GM19467 (cell line): ENCODE measurements at regions not wholly inside any gene's neighbourhood (a gene's known extent, or its start where the extent isn't known, plus 50 kb on each side); places are given as distances from the start of the nearest gene placed in this dataset.
"Not testable (repeated sequence)": the region's sequence is repeated elsewhere in the genome, so short reads cannot be mapped to it uniquely, and the experiment has no call there.

Experiments used
- ATAC-seq: cut with Tn5 transposase; IDR thresholded peaks from one replicate; pipeline ENCODE4 v1.9.1; 2021; ENCODE audit warnings: mild to moderate bottlenecking, moderate library complexity; ENCODE audit not compliant: unreplicated experiment

DNA sequence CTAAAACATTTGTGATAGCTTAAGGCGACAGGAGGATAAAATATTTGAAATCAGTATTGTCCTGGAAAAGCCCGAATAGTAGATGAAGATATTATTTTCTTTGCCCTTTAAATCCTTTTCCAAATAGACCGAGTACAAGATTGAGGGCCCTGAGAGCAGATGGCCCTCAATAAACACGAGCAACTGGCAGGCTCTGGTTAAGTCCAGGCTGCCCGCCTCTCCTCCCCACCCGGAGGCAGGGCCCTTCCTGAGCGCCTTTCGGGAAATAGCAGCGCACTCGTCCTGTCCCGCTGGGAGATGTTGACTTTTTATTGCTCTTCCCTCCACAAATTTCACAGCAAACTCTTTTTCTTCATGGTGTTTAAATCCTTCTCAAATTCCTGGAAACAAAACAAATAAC lies 50.8 kb upstream of the MAX start:
- no peak for ATAC-seq

DNA sequence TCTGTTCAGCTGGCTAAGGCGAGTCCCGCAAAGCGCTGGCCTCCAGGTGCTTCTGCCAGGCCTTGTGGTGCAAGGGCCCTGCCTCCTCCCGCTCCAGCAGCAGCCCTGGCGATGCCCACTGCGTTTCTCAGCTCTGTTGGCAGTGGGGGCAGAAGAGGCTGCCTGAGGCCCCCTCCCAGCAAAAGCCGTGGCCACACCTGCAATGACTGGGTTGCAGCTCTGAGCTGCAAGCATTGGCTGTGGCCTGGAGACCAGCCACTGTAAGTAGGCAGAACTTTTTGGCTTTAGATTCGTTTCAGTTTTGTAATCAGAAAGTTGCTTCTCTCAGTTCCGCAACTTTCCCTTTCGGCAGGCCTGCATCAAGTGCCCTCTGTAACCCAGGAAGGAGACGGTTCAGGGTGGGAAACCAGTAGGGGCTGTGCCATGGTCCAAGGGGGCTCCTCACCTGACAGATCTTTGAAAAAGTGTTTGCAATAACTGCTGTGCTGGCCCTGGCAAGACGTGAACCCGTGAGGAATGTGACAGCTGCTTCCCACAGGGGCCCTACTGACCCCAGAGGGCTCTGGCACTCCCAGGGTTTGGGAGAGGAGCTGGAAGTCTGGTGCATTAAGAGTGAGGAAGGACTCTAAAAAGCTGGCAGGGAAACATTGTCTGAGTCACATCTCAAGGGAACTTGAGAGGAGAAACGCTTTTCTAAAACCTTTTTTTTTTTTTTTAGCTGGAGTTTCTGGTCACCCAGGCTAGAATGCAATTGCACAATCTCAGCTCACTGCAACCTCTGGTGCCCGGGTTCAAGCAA lies 54.5 kb upstream of the MAX start:
- ATAC-seq, result peak; percentile 53

DNA sequence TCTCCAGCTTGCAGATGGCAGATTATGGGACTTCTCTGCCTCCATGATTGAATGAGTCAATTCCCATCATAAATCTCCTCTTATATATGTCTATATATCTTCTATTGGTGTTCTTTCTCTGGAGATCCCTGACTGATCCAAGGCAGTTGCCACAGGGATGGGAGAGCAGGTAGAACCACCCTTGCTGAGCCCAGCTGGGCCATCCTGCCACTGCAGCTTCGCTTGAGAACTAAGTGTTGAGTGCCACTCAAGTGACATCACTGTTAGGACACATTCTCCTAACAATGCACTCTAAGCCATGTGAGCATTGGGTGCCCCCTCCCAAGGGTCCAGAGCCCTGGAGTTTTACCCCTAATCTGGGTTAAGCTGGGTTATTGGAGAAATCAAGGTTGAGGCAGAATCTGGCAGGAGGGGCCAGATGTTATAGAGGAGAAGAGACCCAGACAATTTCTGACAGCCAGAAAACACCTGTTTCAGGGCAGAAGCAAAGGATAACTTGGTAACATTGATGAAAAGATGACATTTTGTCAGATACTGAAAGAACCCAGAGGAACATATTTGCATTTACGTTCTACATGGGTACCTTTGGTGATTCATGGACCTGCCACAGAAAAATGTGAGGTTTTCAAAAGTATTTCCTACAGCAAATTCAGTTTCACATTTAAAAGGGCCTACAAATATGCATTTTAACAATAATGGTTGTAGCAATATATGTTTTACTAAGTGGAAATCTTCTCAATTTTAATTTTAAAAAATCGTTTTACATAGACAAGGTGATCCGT lies 57.2 kb upstream of the MAX start:
- peak; percentile 55 for ATAC-seq

- ATAC-seq, result peak; percentile 11
Observed at GRCh38 chr14:65160091-65160490, 57.8 kb upstream of the MAX start.

DNA sequence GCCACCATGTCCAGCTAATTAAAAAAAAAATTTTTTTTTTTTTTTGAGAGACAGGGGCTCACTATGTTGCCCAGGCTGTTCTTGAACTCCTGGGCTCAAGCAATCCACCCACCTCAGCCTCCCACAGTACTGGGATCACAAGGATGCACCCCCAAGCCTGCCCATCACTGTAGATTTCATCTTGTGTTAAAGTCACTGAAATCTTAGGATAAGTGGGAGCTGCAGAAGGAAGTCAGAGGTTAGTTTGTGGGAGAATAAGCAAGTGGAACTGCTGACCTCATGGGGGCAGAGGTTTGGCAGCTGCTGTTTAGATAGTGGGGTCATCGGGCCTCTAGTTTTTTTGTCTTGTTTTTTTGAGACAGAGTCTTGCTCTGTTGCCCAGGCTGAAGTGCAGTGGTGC lies 59.7 kb upstream of the MAX start:
- no peak for ATAC-seq

GRCh38 chr14:65164068-65164824 lies 61.9 kb upstream of the MAX start:
- no peak for ATAC-seq

DNA sequence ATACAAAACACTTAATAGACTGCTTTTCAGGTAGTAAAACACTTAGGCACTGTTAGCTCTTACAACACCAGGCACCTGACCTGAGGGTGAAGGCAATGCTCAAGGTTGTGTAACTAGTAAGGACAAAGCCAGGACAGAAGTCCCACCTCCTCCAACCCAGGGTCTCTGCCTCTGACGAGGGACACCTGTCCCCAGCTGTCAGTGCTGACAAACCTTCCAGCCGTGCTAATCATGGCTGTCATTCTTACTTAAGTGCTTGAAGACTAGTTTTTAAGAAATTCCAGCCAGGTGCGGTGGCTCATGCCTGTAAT lies 62.5 kb upstream of the MAX start:
- no peak for ATAC-seq

GRCh38 chr14:65167072-65167645 lies 64.8 kb upstream of the MAX start:
- no peak for ATAC-seq

- no peak for ATAC-seq
Observed at GRCh38 chr14:65168840-65169239, 66.5 kb upstream of the MAX start.

GRCh38 chr14:65169351-65169750 lies 67.0 kb upstream of the MAX start:
- peak; percentile 84 for ATAC-seq

- ATAC-seq, result no peak
Observed at GRCh38 chr14:65170318-65170717, 68.0 kb upstream of the MAX start.

- ATAC-seq, result no peak
Observed at GRCh38 chr14:65170768-65171507, 68.6 kb upstream of the MAX start.

GRCh38 chr14:65173973-65174693 lies 71.8 kb upstream of the MAX start:
- ATAC-seq, result no peak

- ATAC-seq, result no peak
Observed at GRCh38 chr14:65174783-65175182, 72.5 kb upstream of the MAX start.

DNA sequence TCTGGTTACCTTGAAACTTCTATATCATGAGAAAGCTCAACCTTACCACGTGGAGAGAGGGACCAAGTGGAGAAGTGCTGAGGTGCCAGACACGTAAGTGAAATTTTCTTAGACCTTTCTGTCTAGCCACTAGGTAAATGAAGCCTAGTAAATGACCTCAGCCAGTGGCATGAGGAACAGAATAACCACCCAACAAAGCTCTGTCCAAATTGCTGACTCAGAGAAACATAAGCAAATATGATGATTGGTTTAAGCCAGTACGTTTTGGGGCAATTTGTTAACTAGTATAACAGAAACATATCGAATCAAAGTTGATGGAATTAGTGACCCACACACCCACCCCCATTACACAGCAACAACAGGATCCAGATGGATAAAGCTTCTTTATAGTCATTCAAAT lies 75.2 kb upstream of the MAX start:
- no peak for ATAC-seq

DNA sequence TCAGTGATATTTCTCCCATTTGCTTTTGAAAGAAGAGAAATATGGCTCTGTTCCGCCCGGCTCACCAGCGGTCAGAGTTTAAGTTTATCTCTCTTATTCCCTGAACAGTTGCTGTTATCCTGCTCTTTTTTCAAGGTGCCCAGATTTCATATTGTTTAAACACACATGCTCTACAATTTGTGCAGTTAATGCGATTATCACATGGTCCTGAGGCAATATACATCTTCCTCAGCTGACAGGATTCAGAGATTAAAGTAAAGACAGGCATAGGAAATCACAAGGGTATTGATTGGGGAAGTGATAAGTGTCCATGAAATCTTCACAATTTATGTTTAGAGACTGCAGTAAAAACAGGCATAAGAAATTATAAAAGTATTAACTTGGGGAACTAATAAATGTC lies 76.9 kb upstream of the MAX start:
- ATAC-seq, result not testable (repeated sequence)

GRCh38 chr14:65179918-65180724 lies 77.8 kb upstream of the MAX start:
- peak; percentile 88 for ATAC-seq

DNA sequence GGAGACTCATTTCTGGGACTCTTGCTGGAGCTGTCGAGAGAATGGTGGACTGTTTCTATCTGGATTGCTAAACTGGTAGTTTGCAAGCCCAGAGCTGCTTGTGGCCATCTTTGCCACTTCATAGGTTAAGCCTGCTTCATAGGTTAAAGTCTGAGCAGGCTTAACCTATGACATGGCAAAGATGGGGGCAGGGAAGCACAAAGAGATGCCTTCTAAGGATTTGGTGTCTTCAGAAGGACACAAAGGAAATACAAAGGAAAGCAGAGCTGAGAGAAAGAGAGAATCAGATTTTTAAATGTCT lies 78.4 kb upstream of the MAX start:
- ATAC-seq, result no peak

DNA sequence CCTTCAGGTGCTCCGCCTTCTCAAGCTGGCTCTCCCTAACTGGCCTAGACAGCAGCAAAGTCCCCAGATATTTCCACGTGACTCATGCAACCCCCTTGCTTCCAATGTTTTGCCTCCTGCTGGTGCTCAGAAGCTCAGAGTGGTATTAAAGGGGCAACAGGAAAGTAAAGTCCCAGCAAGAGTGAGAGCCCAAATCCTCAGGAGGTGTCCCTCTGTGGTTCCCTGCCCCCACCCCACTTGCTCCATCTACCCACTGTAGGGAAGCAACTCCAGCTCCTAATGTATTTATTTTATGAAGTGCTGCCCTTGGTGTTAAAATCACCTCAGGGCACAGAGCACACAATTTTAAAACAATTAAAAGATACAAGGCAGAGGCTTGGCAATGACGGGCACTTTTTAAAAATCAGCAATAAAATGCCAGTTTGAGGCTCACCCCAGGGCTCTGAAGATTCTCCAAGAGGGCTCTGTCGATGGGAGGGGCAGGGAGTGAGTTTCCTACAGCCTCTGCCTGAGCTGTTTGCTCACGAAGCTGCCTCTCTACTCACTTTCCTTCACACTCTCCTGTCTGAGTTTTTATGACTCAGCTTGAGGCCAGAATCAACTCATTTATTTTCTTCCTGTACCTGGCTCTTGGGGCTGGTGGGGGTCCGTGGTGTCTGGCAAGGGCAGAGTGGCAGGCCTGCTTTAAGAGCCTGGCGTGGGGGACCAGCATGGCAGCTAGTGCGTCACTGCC lies 81.9 kb upstream of the MAX start:
- no peak for ATAC-seq
